CD14-positive monocyte (primary cell): ENCODE measurements at regions not wholly inside any gene's neighbourhood (a gene's known extent, or its start where the extent isn't known, plus 50 kb on each side); places are given as distances from the start of the nearest gene placed in this dataset.

Experiments used
- DNase-seq, 3 donors: peaks; one replicate each; pipeline ENCODE4 v3.0.0-alpha.2; 2011 to 2022
- H2AFZ ChIP-seq: 2 replicates; pipeline ENCODE4 v1.6.0; 2012; ENCODE audit warnings: mild to moderate bottlenecking, low read depth, low read length, inconsistent platforms; ENCODE audit not compliant: insufficient read depth, poor library complexity, severe bottlenecking
- H3K27ac ChIP-seq, 2 donors: 1 replicate in 1 of 2; 2 replicates in 1 of 2; pipeline ENCODE4 v1.5.1; 2012 to 2013; ENCODE audit warnings: low read length in 2 of 2, control low read depth in 1 of 2, inconsistent platforms in 1 of 2, low read depth in 1 of 2, mild to moderate bottlenecking in 1 of 2
- H3K27me3 ChIP-seq, 2 donors: one replicate each; pipeline versions ENCODE4 v1.6.0 to v1.6.1; 2011 to 2013; ENCODE audit warnings: low read length in 2 of 2; ENCODE audit not compliant: control insufficient read depth in 2 of 2, insufficient read depth in 2 of 2
- H3K36me3 ChIP-seq, 2 donors: replicated peaks in 1 of 2; 1 replicate in 1 of 2; 2 replicates in 1 of 2; pipeline versions ENCODE4 v1.5.1 to v1.6.1; 2012 to 2013; ENCODE audit warnings: low read length in 2 of 2, control low read depth in 1 of 2, inconsistent platforms in 1 of 2, mild to moderate bottlenecking in 1 of 2; ENCODE audit not compliant: insufficient read depth in 2 of 2, control insufficient read depth in 1 of 2
- H3K4me1 ChIP-seq, 2 donors: 1 replicate in 1 of 2; 2 replicates in 1 of 2; pipeline versions ENCODE4 v1.5.1 to v1.6.1; 2012 to 2013; ENCODE audit warnings: low read length in 2 of 2, control low read depth in 1 of 2, inconsistent platforms in 1 of 2, mild to moderate bottlenecking in 1 of 2, moderate library complexity in 1 of 2; ENCODE audit not compliant: insufficient read depth in 2 of 2, control insufficient read depth in 1 of 2
- H3K4me2 ChIP-seq: replicated peaks from 2 replicates; pipeline ENCODE3; 2012; ENCODE audit warnings: low read length, moderate library complexity, mild to moderate bottlenecking; ENCODE audit not compliant: poor library complexity, severe bottlenecking; ENCODE audit errors: extremely low read depth
- H3K4me3 ChIP-seq, 3 experiments: fragments of 200-600 bp in 1 of 3; sonication (generic) in 1 of 3; replicated peaks in 1 of 3; 1 replicate in 2 of 3; 2 replicates in 1 of 3; pipeline ENCODE4 v1.5.1; 2011 to 2013; ENCODE audit warnings: low read length in 3 of 3, mild to moderate bottlenecking in 3 of 3, control low read depth in 2 of 3, low read depth in 2 of 3, inconsistent platforms in 1 of 3, moderate library complexity in 1 of 3
- H3K79me2 ChIP-seq: 2 replicates; pipeline ENCODE4 v1.6.0; 2012; ENCODE audit warnings: mild to moderate bottlenecking, control low read depth, inconsistent platforms, low read length, moderate library complexity; ENCODE audit not compliant: insufficient read depth
- H3K9ac ChIP-seq: 2 replicates; pipeline ENCODE4 v1.6.0; 2017; ENCODE audit warnings: low read length, mild to moderate bottlenecking; ENCODE audit not compliant: insufficient read depth, poor library complexity, severe bottlenecking
- H3K9me3 ChIP-seq, 2 donors: replicated peaks in 1 of 2; 1 replicate in 1 of 2; 2 replicates in 1 of 2; pipeline versions ENCODE4 v1.5.1 to v1.6.1; 2012 to 2013; ENCODE audit warnings: low read length in 2 of 2, control low read depth in 1 of 2; ENCODE audit not compliant: control insufficient read depth in 1 of 2, insufficient read depth in 1 of 2
- H4K20me1 ChIP-seq: 2 replicates; pipeline ENCODE4 v1.6.0; 2012; ENCODE audit warnings: mild to moderate bottlenecking, low read length, control low read depth, moderate library complexity; ENCODE audit not compliant: insufficient read depth
- H3K27ac Mint-ChIP-seq, 7 donors: one replicate each; pipeline ENCODE4 v1.8.0; 2020; ENCODE audit warnings: mild to moderate bottlenecking in 7 of 7, mixed read lengths in 7 of 7, moderate library complexity in 6 of 7, inconsistent platforms in 2 of 7
- H3K27me3 Mint-ChIP-seq, 3 donors: one replicate each; pipeline ENCODE4 v1.8.0; 2021 to 2022; ENCODE audit warnings: low read depth in 3 of 3, mild to moderate bottlenecking in 3 of 3, mixed read lengths in 3 of 3, moderate library complexity in 3 of 3, inconsistent platforms in 1 of 3
- H3K36me3 Mint-ChIP-seq, 2 donors: one replicate each; pipeline ENCODE4 v1.8.0; 2020; ENCODE audit warnings: mixed read lengths in 2 of 2, inconsistent platforms in 1 of 2, mild to moderate bottlenecking in 1 of 2
- H3K4me1 Mint-ChIP-seq: one replicate; pipeline ENCODE4 v1.8.0; 2020; ENCODE audit warnings: mild to moderate bottlenecking, mixed read lengths
- H3K4me3 Mint-ChIP-seq, 2 donors: one replicate each; pipeline ENCODE4 v1.8.0; 2020; ENCODE audit warnings: mild to moderate bottlenecking in 2 of 2, mixed read lengths in 2 of 2, moderate library complexity in 1 of 2
- H3K9me3 Mint-ChIP-seq, 7 donors: one replicate each; pipeline ENCODE4 v1.8.0; 2020 to 2022; ENCODE audit warnings: mixed read lengths in 7 of 7, mild to moderate bottlenecking in 6 of 7, moderate library complexity in 6 of 7, inconsistent platforms in 2 of 7
- CTCF ChIP-seq: fragments of 200-600 bp; IDR thresholded peaks from one replicate; pipeline ENCODE4 v1.8.0; 2022; ENCODE audit warnings: antibody characterized with exemption, mild to moderate bottlenecking
- whole genome bisulfite sequencing: methylation state at CpG from one replicate; pipeline ENCODE4 v1.1.5; 2013; ENCODE audit warnings: missing lambda C conversion rate; ENCODE audit not compliant: insufficient coverage; 5-methylcytosine and 5-hydroxymethylcytosine counted together
- intact Hi-C, 2 donors: fragments of 100-400 bp; cut with micrococcal nuclease; formaldehyde crosslinking; loops; one replicate each; pipeline versions ENCODE4 v1.15.0 to v1.15.1; 2023

GRCh38 chr1:83573776-83574175, 425.2 kb downstream of the TTLL7 start:
- Mint-ChIP-seq H3K27ac (no peak overlapping the region), H3K36me3 (no peaks in the 10 kb centered on the region), H3K4me1 (no peaks in the 10 kb centered on the region), H3K9me3 (peaks cover 0 to 12% (median 3%) of the 10 kb centered on the region in 7 donors), H3K4me3 (no peak overlapping the region), H3K27me3 (no peaks in the 10 kb centered on the region)
- no peak overlapping the region for H3K4me2 ChIP-seq
- intact Hi-C loops: no loop called here
- whole genome bisulfite sequencing: 0% methylated on average over 1 of the region's 2 CpGs
- no peaks in the 10 kb centered on the region for H3K9me3 ChIP-seq
- no peak overlapping the region for H2AFZ ChIP-seq
- H3K27me3 ChIP-seq: no peaks in the 10 kb centered on the region
- no peak overlapping the region for H3K27ac ChIP-seq
- no peaks in the 10 kb centered on the region for H3K36me3 ChIP-seq
- H3K4me3 ChIP-seq: no peak overlapping the region
- no peaks in the 10 kb centered on the region for H3K79me2 ChIP-seq
- no peak for DNase-seq
- no peaks in the 10 kb centered on the region for H3K4me1 ChIP-seq
- no peak overlapping the region for H3K9ac ChIP-seq
- H4K20me1 ChIP-seq: no peaks in the 10 kb centered on the region
- TF ChIP-seq CTCF: no peak

GRCh38 chr1:83571536-83571935, 427.4 kb downstream of the TTLL7 start:
- Mint-ChIP-seq H3K9me3 (peaks cover 0 to 10% (median 3%) of the 10 kb centered on the region in 7 donors), H3K4me3 (no peak overlapping the region), H3K4me1 (no peaks in the 10 kb centered on the region), H3K27ac (no peak overlapping the region), H3K36me3 (no peaks in the 10 kb centered on the region), H3K27me3 (no peaks in the 10 kb centered on the region)
- no peak overlapping the region for H3K4me3 ChIP-seq
- intact Hi-C loops: no loop called here
- no peak overlapping the region for H3K9ac ChIP-seq
- H3K27ac ChIP-seq: no peak overlapping the region
- no peaks in the 10 kb centered on the region for H3K27me3 ChIP-seq
- 95% methylated on average over 2 of the region's 3 CpGs for WGBS
- no peaks in the 10 kb centered on the region for H3K4me1 ChIP-seq
- H2AFZ ChIP-seq: no peak overlapping the region
- no peak for TF ChIP-seq CTCF
- no peak for DNase-seq
- no peaks in the 10 kb centered on the region for H3K9me3 ChIP-seq
- H3K4me2 ChIP-seq: no peak overlapping the region
- H4K20me1 ChIP-seq: no peaks in the 10 kb centered on the region
- H3K79me2 ChIP-seq: no peaks in the 10 kb centered on the region
- no peaks in the 10 kb centered on the region for H3K36me3 ChIP-seq
